Fibroblast of pulmonary artery (primary cell): ENCODE measurements at regions not wholly inside any gene's neighbourhood (a gene's known extent, or its start where the extent isn't known, plus 50 kb on each side); places are given as distances from the start of the nearest gene placed in this dataset.
"Not testable (repeated sequence)": the region's sequence is repeated elsewhere in the genome, so short reads cannot be mapped to it uniquely, and the experiment has no call there.

Source experiments
- DNase-seq: peaks from one replicate; pipeline ENCODE4 v3.0.0-alpha.2; 2010; ENCODE audit warnings: low read depth
- H3K4me3 ChIP-seq: replicated peaks from 2 replicates; pipeline ENCODE4 v1.5.1; 2011; ENCODE audit warnings: low read depth, mild to moderate bottlenecking, control low read depth, low read length, moderate library complexity
- TF ChIP-seq, protein P1 (sequence below): IDR thresholded peaks from 2 replicates; pipeline ENCODE4 v1.5.1; 2011; ENCODE audit warnings: mild to moderate bottlenecking, control low read depth, low read length, inconsistent platforms; ENCODE audit errors: missing control alignments

DNA sequence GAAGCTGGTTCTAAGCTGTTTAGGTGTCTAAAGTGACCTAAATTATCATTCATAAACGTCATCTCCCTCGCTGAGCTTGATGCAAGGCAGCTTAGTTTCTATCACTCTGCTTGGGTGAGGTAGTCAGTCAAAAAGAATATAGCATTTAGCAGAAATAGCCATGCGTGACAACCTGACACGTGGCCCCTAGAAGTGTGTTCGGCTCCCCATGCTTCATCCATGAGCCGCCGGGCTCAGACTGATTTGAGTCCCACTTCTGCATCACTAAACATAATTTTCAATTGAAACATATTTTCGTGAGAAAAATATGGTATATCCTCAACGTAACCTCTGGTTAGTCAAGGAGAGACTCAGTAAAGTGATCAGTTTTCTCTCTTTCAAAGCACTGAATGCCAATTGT lies 459.8 kb downstream of the IRS2 start:
- no peak for DNase-seq

DNA sequence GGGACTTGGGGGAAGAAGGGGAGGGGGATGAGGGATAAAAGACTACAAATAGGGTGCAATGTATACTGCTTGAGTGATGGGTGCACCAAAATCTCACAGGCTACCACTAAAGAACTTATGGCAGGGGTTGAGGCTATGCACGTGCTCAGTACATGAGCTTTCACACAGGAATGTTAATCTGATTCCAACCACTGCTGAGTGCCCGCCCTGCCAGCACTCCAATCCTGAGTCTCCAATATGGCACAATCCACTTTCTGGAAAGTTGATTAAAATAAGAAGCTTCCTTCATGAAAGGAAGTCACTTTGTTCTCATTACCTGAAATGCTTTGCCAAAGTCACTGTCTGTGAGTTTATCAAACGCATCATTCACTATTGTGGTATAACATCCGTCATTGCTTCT lies 463.0 kb downstream of the IRS2 start:
- no peak for DNase-seq
- TF ChIP-seq, protein P1, sequence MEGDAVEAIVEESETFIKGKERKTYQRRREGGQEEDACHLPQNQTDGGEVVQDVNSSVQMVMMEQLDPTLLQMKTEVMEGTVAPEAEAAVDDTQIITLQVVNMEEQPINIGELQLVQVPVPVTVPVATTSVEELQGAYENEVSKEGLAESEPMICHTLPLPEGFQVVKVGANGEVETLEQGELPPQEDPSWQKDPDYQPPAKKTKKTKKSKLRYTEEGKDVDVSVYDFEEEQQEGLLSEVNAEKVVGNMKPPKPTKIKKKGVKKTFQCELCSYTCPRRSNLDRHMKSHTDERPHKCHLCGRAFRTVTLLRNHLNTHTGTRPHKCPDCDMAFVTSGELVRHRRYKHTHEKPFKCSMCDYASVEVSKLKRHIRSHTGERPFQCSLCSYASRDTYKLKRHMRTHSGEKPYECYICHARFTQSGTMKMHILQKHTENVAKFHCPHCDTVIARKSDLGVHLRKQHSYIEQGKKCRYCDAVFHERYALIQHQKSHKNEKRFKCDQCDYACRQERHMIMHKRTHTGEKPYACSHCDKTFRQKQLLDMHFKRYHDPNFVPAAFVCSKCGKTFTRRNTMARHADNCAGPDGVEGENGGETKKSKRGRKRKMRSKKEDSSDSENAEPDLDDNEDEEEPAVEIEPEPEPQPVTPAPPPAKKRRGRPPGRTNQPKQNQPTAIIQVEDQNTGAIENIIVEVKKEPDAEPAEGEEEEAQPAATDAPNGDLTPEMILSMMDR: no peak
- H3K4me3 ChIP-seq: no peak overlapping the region

More for the DNA sequence above, 459.8 kb downstream of the IRS2 start:
- H3K4me3 ChIP-seq: no peak overlapping the region
- TF ChIP-seq, protein P1: no peak

DNA sequence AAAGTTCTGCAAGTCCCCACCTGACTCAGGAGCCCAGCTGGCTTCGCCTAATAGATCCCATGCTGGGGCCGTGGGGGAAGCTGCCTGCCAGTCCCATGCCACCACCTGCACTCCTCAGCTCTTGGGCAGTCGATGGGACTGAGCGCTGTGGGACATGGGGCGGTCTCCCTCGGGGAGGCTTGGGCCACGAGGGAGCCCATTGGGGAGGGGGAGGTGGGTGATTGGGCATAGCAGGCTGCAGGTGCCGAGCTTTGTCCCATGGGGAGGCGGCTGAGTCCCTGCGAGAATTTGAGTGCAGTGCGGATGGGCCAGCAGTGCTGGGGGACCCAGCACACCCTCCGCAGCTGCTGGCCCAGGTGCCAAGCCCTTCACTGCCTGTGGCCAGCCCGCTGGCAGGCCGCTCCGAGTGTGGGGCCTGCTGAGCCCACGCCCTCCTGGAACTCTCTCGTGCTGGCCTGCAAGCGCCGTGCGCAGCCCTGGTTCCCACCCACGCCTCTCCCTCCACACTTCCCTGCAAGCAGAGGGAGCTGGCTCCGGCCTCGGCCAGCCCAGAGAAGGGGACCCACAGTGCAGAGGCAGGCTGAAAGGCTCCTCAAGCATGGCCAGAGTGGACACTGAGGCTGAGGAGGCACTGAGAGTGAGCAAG lies 467.3 kb downstream of the IRS2 start:
- no peak overlapping the region for H3K4me3 ChIP-seq
- DNase-seq: no peak
- TF ChIP-seq, protein P1: no peak

DNA sequence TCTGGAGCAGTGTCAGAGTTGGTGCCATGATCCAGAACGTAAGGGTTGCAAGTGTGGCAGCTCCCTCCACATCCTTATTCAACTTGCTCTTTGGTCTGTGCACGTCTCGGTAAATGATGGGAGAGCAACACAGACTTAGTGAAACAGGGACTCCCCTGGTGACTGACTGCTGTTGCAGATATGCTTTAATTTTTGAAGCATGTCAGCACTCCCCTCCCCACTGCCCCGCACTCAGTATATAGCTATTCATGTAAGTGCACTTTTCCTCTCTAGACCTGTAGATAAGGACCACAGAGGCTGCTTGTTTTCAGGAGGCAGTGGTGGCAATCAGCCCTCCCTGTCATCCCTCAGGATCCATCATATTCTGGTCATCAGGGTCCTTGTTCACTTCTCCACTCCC lies 470.9 kb downstream of the IRS2 start:
- H3K4me3 ChIP-seq: no peak overlapping the region
- no peak for DNase-seq
- TF ChIP-seq, protein P1: no peak

DNA sequence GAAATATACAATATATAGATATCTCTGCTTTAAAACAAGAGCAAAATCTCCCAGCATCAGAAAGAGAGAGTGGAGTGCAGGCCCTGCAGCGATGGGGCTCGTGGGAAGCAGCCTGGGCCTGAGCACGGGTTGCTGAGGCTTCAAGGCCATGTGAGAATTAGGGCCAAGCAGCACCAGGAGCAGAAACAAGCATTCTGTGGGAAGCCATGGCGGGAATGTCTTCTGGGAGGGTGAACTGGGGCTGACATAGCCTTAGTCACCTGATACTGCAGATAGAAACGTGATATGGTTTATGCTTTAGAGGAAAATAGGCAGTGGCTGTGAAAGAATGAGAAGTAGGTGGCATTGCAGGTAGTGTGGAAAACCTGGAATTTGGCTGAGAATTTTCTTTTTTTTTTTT lies 472.3 kb downstream of the IRS2 start:
- H3K4me3 ChIP-seq: no peak overlapping the region
- TF ChIP-seq, protein P1: no peak
- DNase-seq: no peak

DNA sequence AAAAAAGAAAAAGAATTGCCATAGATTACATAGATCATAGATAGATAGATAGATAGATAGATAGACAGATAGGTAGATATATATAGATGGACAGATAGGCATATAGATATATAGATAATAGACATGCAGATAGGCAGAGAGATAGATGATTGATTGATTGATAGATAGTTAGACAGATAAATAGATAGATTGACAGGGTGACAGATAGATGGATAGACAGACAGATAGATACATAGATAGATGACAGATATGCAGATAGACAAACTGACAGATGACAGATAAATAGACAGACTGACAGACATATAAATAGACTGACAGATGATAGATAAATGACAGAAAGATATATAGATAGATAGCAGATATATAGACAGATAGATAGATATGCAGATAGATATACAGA lies 474.0 kb downstream of the IRS2 start:
- DNase-seq: no peak
- TF ChIP-seq, protein P1: no peak

DNA sequence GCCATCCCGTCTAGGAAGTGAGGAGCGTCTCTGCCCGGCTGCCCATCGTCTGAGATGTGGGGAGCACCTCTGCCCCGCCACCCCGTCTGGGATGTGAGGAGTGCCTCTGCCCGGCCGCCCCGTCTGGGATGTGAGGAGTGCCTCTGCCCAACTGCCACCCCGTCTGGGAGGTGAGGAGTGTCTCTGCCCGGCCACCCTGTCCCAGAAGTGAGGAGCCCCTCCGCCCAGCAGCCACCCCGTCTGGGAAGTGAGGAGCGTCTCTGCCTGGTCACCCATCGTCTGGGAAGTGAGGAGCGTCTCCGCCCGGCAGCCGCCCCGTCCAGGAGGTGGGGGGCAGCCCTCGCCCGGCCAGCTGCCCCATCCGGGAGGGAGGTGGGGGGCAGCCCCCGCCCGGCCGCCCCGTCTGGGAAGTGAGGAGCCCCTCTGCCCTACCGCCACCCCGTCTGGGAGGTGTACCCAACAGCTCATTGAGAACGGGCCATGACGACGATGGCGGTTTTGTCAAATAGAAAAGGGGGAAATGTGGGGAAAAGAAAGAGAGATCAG lies 474.9 kb downstream of the IRS2 start:
- not testable (repeated sequence) for H3K4me3 ChIP-seq

More for the DNA sequence above, 474.0 kb downstream of the IRS2 start:
- H3K4me3 ChIP-seq: no peak overlapping the region

More for the DNA sequence above, 474.9 kb downstream of the IRS2 start:
- DNase-seq: not testable (repeated sequence)
